Central memory CD8-positive, alpha-beta T cell (primary cell): ENCODE measurements at regions not wholly inside any gene's neighbourhood (a gene's known extent, or its start where the extent isn't known, plus 50 kb on each side); places are given as distances from the start of the nearest gene placed in this dataset.

ENCODE experiments used
- ATAC-seq: fragments of 150-1000 bp; cut with Tn5 transposase; replicated peaks from 2 replicates; pipeline ENCODE4 v1.10.0; 2022; ENCODE audit warnings: mild to moderate bottlenecking, moderate FRiP score, moderate number of reproducible peaks; ENCODE audit not compliant: poor library complexity, severe bottlenecking; ENCODE audit errors: extremely low read depth
- DNase-seq, 2 donors: peaks; one replicate each; pipeline ENCODE4 v3.0.0; 2021; ENCODE audit warnings: low spot score in 2 of 2
- H3K27ac Mint-ChIP-seq: one replicate; pipeline ENCODE4 v1.8.0; 2022; ENCODE audit warnings: low read depth, mild to moderate bottlenecking, moderate library complexity, mixed read lengths
- H3K27me3 Mint-ChIP-seq: one replicate; pipeline ENCODE4 v1.8.0; 2022; ENCODE audit warnings: mixed read lengths
- H3K36me3 Mint-ChIP-seq: one replicate; pipeline ENCODE4 v1.8.0; 2022; ENCODE audit warnings: mild to moderate bottlenecking, moderate library complexity, mixed read lengths; ENCODE audit not compliant: insufficient read depth
- H3K4me1 Mint-ChIP-seq: one replicate; pipeline ENCODE4 v1.8.0; 2022; ENCODE audit warnings: mixed read lengths
- H3K4me3 Mint-ChIP-seq: one replicate; pipeline ENCODE4 v1.8.0; 2022; ENCODE audit warnings: mild to moderate bottlenecking, moderate library complexity, mixed read lengths
- H3K9me3 Mint-ChIP-seq: one replicate; pipeline ENCODE4 v1.8.0; 2022; ENCODE audit warnings: mixed read lengths

DNA sequence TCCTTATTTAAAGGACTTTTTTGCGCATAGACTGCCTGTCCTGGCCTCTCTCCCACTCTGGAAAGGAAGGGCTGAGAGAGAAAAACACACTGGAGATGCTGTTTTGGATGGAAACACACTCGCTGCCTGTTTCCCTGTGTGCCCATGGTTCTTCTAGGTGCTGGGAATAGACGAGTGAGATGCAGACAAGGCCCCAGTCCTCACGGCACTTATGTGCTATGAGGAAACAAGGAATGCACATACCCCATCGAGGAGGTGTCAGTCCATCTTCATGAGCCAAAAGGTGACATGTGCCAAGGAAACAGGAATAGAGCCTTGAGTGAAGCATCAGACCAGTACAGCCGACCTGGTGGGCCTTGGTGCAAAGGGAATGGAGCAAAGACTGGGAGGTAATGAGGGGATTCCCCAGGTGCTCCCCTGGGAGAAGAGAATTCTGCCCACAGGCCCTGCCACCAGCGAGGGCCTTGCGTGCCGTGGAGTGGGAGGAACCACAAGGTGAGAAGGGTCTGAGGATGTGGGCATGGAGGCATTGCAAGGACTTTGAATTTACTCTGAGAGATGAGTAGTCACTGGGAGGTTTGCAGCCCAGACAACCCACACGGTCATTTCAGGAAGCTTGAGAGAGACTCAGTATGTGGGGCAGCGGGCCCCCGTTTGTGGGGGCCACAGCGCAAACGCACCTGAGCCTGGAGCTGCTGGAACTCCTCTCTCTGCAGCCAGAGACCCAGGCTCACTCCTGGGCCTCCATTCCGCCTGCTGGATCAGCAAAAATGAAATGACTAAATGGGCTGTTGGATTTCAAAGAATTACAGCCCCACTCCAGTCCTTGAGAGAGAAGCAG is 197.5 kb upstream of the COPS8 start:
- Mint-ChIP-seq H3K4me1 (no peaks in the 10 kb centered on the region), H3K36me3 (no peaks in the 10 kb centered on the region), H3K27ac (no peak overlapping the region), H3K4me3 (no peak overlapping the region), H3K27me3 (peaks cover 55% of the 10 kb centered on the region), H3K9me3 (no peaks in the 10 kb centered on the region)
- ATAC-seq: no peak
- DNase-seq: no peak

DNA sequence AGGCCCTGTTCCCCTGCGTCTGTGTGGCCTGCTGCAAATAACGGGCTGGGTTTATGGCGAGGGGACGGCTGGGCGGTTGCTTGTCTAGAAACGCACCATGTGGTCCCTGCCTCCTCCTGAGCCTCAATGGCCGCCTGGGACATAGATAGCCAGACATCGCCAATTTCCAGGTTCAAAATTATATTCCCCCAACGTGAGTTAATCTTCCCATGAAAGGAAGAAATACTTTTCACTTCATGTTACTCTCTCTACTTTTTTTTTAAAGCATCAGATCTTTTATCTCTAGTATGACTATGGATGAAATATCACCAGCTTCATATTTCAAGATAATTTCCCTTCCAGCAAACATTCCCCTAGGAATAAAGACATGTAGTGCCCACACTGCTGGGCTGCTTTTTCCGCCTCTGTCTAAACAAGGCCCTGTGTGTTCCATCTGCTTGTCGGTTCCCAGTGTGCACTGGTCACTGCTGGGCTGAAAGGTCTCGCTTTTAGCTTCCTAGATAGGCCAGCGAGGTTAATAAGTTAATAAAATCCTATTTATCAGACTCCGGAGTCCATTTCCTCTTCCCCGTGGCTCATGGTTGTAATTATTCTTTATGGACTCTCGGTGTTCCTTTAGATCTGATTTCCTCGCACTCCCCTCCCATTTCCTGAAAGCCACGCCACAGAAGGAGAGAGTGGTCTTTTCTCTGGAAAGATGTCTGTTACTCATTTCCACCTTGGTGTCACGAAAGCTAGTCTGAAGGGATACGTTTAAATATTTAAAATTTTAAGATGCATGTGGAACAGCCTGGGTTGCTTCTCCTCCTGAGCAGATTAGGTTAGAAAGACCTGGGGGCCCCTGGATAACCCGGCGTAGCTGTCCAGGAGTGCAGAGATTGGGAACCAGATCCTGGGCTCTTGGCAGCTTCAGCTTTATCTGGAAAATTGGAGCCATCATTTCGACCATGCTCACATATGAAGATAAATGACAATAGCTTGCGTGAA is 196.6 kb upstream of the COPS8 start:
- H3K4me1 Mint-ChIP-seq: no peaks in the 10 kb centered on the region
- DNase-seq (no peak), ATAC-seq (no peak)
- H3K27me3 Mint-ChIP-seq: peaks cover 56% of the 10 kb centered on the region
- H3K36me3 Mint-ChIP-seq: no peaks in the 10 kb centered on the region
- H3K4me3 Mint-ChIP-seq: no peak overlapping the region
- H3K9me3 Mint-ChIP-seq: no peaks in the 10 kb centered on the region
- H3K27ac Mint-ChIP-seq: no peak overlapping the region

DNA sequence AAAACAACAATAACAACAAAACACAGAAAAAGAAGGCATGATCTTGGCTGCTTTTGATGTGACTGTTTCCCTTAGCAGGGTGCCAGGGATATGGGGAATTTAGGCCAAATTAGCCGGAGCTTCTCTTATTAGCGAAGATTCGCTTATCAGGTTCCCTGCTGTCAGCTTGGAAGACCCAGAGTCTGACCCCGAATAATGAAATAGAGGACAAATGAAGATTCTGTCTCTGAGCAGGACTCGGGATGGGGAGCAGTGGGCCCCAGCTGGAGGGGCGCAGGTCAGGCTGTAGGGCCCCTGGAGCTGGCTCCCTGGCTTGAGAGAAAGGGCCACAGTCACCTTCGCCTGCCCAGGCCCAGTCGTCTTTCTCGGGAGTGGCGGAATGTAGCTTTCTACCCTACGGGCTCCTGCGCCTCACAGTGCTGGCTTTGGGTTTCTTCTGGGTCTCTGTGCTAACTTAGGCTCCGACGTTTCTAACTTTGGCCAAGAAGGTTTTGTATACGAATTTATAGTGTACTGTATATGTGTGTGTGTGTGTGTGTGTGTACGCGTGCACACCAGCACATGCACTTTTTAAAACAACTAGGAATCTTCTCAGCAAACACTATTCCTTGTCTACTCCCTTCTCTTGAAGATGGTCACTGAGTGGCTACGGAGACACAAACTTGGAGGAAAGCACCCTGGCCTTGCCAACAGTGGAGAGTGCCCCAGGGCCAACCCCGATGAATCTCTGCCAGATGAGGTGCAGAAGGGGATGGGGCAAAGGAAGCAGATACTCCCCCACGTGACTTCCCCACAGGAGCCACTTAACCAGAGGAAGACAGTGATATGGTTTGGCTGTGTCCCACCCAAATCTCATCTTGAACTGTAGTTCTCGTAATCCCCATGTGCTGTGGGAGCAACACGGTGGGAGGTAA is 195.6 kb upstream of the COPS8 start:
- no peaks in the 10 kb centered on the region for H3K4me1 Mint-ChIP-seq
- no peak for ATAC-seq
- no peak for DNase-seq
- no peaks in the 10 kb centered on the region for H3K36me3 Mint-ChIP-seq
- H3K9me3 Mint-ChIP-seq: no peaks in the 10 kb centered on the region
- H3K4me3 Mint-ChIP-seq: no peak overlapping the region
- H3K27me3 Mint-ChIP-seq: peaks cover 56% of the 10 kb centered on the region
- no peak overlapping the region for H3K27ac Mint-ChIP-seq

DNA sequence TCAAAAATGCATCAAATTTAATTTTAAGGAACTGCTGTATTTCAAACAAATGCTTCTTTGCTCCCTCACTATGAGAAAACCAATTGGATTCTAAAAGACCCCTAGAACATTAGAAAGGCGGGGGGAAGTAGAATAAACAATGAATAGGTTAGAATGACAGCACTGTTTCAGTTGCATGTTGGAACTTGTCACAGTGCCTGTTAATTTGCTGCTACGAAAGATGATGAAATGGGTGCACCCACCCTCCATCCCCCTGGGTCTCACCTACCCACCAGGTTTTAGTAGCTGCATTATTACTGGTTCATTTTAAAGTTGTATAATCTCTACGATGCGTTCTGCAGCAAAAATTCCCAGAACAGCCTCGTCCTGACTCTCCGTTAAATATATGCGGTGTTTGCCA is 193.0 kb upstream of the COPS8 start:
- peaks cover 64% of the 10 kb centered on the region for H3K27me3 Mint-ChIP-seq
- DNase-seq (no peak), ATAC-seq (no peak)
- H3K9me3 Mint-ChIP-seq: no peaks in the 10 kb centered on the region
- H3K36me3 Mint-ChIP-seq: no peaks in the 10 kb centered on the region
- no peaks in the 10 kb centered on the region for H3K4me1 Mint-ChIP-seq
- H3K4me3 Mint-ChIP-seq: no peak overlapping the region
- H3K27ac Mint-ChIP-seq: no peak overlapping the region

DNA sequence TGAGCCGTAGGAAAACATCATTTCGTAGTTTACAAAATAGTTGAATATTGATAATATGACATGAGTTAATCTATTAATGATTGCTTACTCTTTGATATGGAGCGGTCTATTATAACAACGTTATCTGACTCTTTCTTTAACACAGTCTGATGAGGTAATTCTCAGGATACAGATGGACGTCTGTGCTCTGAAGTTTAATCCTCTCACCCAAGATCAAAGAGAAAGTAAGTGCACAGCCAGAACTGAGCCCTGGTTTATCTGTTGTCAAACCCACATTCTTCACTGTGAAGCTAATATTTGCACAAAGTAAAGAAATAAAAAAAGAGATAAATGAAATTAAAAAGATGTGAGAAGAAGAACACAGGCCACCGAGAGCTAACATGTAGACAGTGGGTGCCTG is 190.9 kb upstream of the COPS8 start:
- H3K4me3 Mint-ChIP-seq: no peak overlapping the region
- no peak for ATAC-seq
- no peak for DNase-seq
- H3K36me3 Mint-ChIP-seq: no peaks in the 10 kb centered on the region
- no peaks in the 10 kb centered on the region for H3K4me1 Mint-ChIP-seq
- peaks cover 66% of the 10 kb centered on the region for H3K27me3 Mint-ChIP-seq
- no peak overlapping the region for H3K27ac Mint-ChIP-seq
- H3K9me3 Mint-ChIP-seq: no peaks in the 10 kb centered on the region

DNA sequence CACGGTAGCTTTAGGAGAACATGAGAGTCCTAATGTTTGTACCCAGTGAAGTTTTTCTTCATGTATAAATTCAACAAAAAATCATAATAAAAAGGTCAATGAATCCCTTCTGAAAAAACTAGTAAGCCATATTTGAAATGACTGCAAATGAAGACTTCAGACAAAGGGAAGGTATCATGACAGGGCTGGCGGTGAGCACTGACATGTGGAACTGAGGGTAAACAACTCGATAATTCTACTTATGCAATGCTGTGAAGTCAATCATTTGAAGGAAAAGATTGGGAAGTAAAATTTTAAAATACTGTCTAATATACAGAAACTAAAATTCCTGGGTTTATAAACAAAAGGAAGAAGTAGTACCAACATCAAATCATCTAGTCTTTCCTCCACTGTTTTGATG is 190.2 kb upstream of the COPS8 start:
- ATAC-seq: no peak
- no peak for DNase-seq
- H3K36me3 Mint-ChIP-seq: no peaks in the 10 kb centered on the region
- no peaks in the 10 kb centered on the region for H3K9me3 Mint-ChIP-seq
- H3K4me3 Mint-ChIP-seq: no peak overlapping the region
- no peak overlapping the region for H3K27ac Mint-ChIP-seq
- peaks cover 72% of the 10 kb centered on the region for H3K27me3 Mint-ChIP-seq
- H3K4me1 Mint-ChIP-seq: no peaks in the 10 kb centered on the region

DNA sequence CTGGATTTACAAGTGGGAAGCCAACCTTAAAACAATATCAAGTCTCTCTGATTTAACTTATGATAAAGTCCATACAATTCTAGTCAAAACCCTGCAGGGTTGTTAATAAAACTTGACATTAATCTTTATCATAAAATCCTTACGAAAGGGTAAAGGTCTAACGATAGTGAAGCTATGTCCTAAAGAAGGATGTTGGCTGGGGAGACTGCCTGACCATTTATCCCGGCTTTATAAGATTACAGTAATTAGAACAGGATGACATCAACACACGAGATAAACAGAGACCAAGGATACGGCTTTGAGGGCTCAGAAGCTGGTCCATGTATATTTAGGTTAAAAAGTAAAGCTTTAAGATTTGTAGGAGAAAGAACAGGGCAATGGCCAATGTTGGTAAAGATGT is 189.0 kb upstream of the COPS8 start:
- no peak overlapping the region for H3K4me3 Mint-ChIP-seq
- ATAC-seq (no peak), DNase-seq (no peak)
- H3K9me3 Mint-ChIP-seq: no peaks in the 10 kb centered on the region
- no peak overlapping the region for H3K27ac Mint-ChIP-seq
- H3K27me3 Mint-ChIP-seq: peaks cover 84% of the 10 kb centered on the region
- no peaks in the 10 kb centered on the region for H3K36me3 Mint-ChIP-seq
- H3K4me1 Mint-ChIP-seq: no peaks in the 10 kb centered on the region

DNA sequence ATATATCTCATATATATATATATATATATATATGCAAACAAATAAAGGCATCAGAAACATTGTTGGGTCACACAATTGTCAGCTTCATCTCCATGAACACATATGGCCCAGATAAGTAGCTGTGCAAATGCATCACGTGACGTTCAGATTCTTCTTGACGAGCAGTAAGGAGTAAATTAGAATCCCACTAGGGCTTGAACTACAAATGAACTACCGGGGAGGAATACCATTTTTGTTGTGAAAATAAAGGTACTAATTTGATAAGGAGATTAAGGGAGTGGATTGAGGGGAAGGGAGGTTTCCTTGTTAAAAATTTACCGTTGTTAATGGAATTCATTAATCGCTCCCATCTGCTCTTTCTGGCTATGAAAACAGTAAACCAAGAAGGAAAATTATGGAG is 186.5 kb upstream of the COPS8 start:
- H3K4me3 Mint-ChIP-seq: no peak overlapping the region
- no peaks in the 10 kb centered on the region for H3K4me1 Mint-ChIP-seq
- ATAC-seq (no peak), DNase-seq (no peak)
- H3K36me3 Mint-ChIP-seq: no peaks in the 10 kb centered on the region
- peaks cover 86% of the 10 kb centered on the region for H3K27me3 Mint-ChIP-seq
- no peak overlapping the region for H3K27ac Mint-ChIP-seq
- H3K9me3 Mint-ChIP-seq: no peaks in the 10 kb centered on the region

DNA sequence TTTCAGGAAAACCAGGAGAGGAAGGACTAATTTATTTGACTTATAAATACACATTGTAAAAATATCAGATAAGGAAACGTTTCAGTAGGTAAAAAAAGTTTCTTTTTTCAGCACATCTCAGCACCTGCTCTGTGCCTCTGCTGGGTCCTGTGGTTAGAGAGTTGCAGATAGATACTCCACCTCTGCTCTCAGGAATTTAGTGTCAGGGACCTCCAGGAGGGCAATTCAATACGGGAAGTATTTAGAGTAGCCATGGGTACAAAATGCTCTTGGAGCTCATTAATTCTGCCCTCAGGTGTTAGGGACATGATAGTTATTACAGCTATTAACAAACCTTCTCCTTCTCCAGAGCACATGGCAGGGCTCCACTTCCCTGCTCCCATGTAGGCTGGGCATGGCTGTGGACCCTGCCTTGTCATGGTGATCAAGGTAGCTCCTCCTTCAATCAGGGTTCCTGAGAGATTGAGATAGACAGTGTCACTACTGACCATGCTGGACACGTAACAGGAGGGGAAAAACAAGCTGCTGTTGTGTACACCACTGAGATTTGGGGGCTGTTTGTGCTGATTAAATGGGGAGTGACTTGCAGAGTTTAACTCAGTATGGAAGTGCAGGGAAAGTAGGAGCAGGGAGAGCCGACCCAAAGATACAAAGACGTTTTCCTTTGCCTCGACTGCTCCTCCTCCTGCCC is 185.6 kb upstream of the COPS8 start:
- no peaks in the 10 kb centered on the region for H3K9me3 Mint-ChIP-seq
- no peak for ATAC-seq
- peaks cover 86% of the 10 kb centered on the region for H3K27me3 Mint-ChIP-seq
- H3K4me1 Mint-ChIP-seq: no peaks in the 10 kb centered on the region
- H3K4me3 Mint-ChIP-seq: no peak overlapping the region
- no peaks in the 10 kb centered on the region for H3K36me3 Mint-ChIP-seq
- no peak for DNase-seq
- no peak overlapping the region for H3K27ac Mint-ChIP-seq

DNA sequence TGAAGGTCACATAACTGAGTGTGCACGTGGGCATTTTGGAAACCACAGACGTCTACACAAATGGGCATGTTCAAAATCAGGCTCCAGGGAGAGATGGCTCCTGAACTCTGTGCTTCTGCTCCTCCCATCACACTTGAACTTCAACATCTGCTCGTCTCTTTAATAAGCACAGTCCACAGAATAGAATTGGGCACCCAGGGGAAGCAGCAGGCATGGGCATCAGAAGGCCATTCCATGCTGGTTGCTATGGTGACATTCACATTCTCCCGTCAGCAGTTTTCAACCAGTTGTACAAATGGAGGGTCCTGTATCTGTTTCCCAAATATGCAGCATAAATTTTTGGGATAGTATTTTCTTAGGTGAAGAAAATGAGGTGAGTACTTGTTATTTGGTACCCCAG is 183.7 kb upstream of the COPS8 start:
- Mint-ChIP-seq H3K4me1 (no peaks in the 10 kb centered on the region), H3K9me3 (no peaks in the 10 kb centered on the region), H3K27me3 (peaks cover 68% of the 10 kb centered on the region), H3K4me3 (no peak overlapping the region), H3K27ac (no peak overlapping the region), H3K36me3 (no peaks in the 10 kb centered on the region)
- ATAC-seq (no peak), DNase-seq (no peak)

DNA sequence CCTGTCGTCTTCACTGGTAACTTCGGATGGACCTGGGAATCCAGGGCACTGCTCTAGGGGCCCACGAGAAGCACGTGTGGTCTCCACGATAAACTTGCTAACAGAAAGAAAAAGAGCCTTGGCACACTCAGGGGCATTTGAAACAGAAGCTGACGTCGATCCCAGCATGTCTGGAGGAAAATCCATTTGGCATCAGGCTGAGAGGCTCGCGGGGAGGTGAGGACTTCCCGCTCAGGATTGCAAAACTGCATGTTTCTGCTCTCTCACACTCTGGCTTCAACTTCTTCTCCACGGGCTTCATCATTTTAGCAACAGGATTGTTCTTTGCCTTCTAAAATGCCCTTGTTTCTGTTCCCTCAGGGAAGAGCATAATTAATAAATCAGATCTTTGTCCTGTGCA is 181.7 kb upstream of the COPS8 start:
- Mint-ChIP-seq H3K9me3 (no peaks in the 10 kb centered on the region), H3K4me1 (no peaks in the 10 kb centered on the region), H3K36me3 (no peaks in the 10 kb centered on the region), H3K4me3 (no peak overlapping the region), H3K27ac (no peak overlapping the region), H3K27me3 (peaks cover 69% of the 10 kb centered on the region)
- ATAC-seq: no peak
- no peak for DNase-seq
